HG02798 (cell line): ENCODE measurements at regions not wholly inside any gene's neighbourhood (a gene's known extent, or its start where the extent isn't known, plus 50 kb on each side); places are given as distances from the start of the nearest gene placed in this dataset.

Experiments used
- ATAC-seq: cut with Tn5 transposase; IDR thresholded peaks from one replicate; pipeline ENCODE4 v1.9.1; 2021; ENCODE audit warnings: mild to moderate bottlenecking; ENCODE audit not compliant: unreplicated experiment, poor library complexity

- ATAC-seq: peak; percentile 81
These were observed 120.5 kb upstream of the BOD1 start for GRCh38 chr5:173736923-173737412.

- ATAC-seq: no peak
These were observed 123.3 kb upstream of the BOD1 start for GRCh38 chr5:173739741-173740140.

- no peak for ATAC-seq
These were observed 124.0 kb upstream of the BOD1 start for GRCh38 chr5:173740400-173740799.

GRCh38 chr5:173741087-173741486, 124.6 kb upstream of the BOD1 start:
- ATAC-seq: no peak

- ATAC-seq: no peak
These were observed 125.4 kb upstream of the BOD1 start for GRCh38 chr5:173741729-173742431.

GRCh38 chr5:173742432-173742816, 126.0 kb upstream of the BOD1 start:
- ATAC-seq: peak; percentile 73

- ATAC-seq: peak; percentile 36
These were observed 127.3 kb upstream of the BOD1 start for GRCh38 chr5:173743641-173744343.

GRCh38 chr5:173744551-173744950, 128.1 kb upstream of the BOD1 start:
- ATAC-seq: no peak

- peak; percentile 60 for ATAC-seq
These were observed 128.7 kb upstream of the BOD1 start for GRCh38 chr5:173745123-173745522.

- ATAC-seq: no peak
These were observed 129.1 kb upstream of the BOD1 start for GRCh38 chr5:173745557-173745956.

GRCh38 chr5:173746047-173746646, 129.7 kb upstream of the BOD1 start:
- ATAC-seq: no peak

GRCh38 chr5:173747876-173748275, 131.4 kb upstream of the BOD1 start:
- no peak for ATAC-seq

GRCh38 chr5:173750538-173751265, 134.3 kb upstream of the BOD1 start:
- peak; percentile 73 for ATAC-seq

- ATAC-seq: peak; percentile 77
These were observed 134.8 kb upstream of the BOD1 start for GRCh38 chr5:173751266-173751600.

- no peak for ATAC-seq
These were observed 135.5 kb upstream of the CPEB4 start for GRCh38 chr5:173752653-173753052.

GRCh38 chr5:173753307-173754168, 134.6 kb upstream of the CPEB4 start:
- no peak for ATAC-seq

- ATAC-seq: no peak
These were observed 132.8 kb upstream of the CPEB4 start for GRCh38 chr5:173755319-173755718.

- ATAC-seq: no peak
These were observed 130.5 kb upstream of the CPEB4 start for GRCh38 chr5:173757403-173758209.

- no peak for ATAC-seq
These were observed 129.5 kb upstream of the CPEB4 start for GRCh38 chr5:173758676-173759075.
